HepG2 (cell line): ENCODE measurements at regions not wholly inside any gene's neighbourhood (a gene's known extent, or its start where the extent isn't known, plus 50 kb on each side); places are given as distances from the start of the nearest gene placed in this dataset.
"Not testable (repeated sequence)": the region's sequence is repeated elsewhere in the genome, so short reads cannot be mapped to it uniquely, and the experiment has no call there.

Experiments
- ATAC-seq: fragments of 200-7000 bp; cut with Tn5 transposase; 3 replicates; pipeline ENCODE4 v1.9.1; 2020; ENCODE audit warnings: mild to moderate bottlenecking, moderate library complexity
- BruUV-seq: library from RNA; stranded (reverse); fragments of 400-500 nt; replicated peaks from 2 replicates; lab custom pipeline; 2021; lab: Mats Ljungman, UMichigan
- CTCF ChIA-PET: fragments of 300-600 bp; formaldehyde crosslinking; extraction: SDS; loops from one replicate; lab custom pipeline; 2021; ENCODE audit warnings: low total read pairs, inconsistent platforms, low intra/inter-chr PET ratio; lab: Yijun Ruan, JAX
- POLR2A ChIA-PET: fragments of 350-600 bp; sonication (Branson Sonifier 250); formaldehyde crosslinking; loops from one replicate; lab custom pipeline; 2020; ENCODE audit warnings: antibody characterized with exemption, inconsistent platforms; lab: Yijun Ruan, JAX
- DNase-seq: peaks from one replicate; pipeline ENCODE4 v3.0.0-alpha.2; 2015; ENCODE audit warnings: low spot score
- FAIRE-seq: peaks from 3 replicates; lab custom pipeline; 2011; peaks lifted over from hg19 to GRCh38; lab: Jason Lieb, UNC
- H2AFZ ChIP-seq: one replicate; pipeline ENCODE4 v1.6.1; 2011; ENCODE audit warnings: low read length, inconsistent platforms
- H3K27ac ChIP-seq: fragments of 300-600 bp; 3 replicates; pipeline ENCODE4 v1.8.0; 2011; ENCODE audit warnings: mixed run types, mild to moderate bottlenecking, mixed read lengths, low read length, inconsistent platforms; ENCODE audit not compliant: insufficient read depth; ENCODE audit errors: extremely low read length
- H3K27me3 ChIP-seq, 2 experiments: fragments of 200-600 bp in 1 of 2; 2 replicates in 1 of 2; 3 replicates in 1 of 2; pipeline versions ENCODE4 v1.6.0 to v1.8.0; 2011; ENCODE audit warnings: low read length in 2 of 2, mild to moderate bottlenecking in 2 of 2, moderate library complexity in 2 of 2, inconsistent platforms in 1 of 2; ENCODE audit not compliant: insufficient read depth in 2 of 2, control insufficient read depth in 1 of 2
- H3K36me3 ChIP-seq, 2 experiments: fragments of 200-600 bp in 1 of 2; replicated peaks in 1 of 2; 2 replicates in 1 of 2; 3 replicates in 1 of 2; pipeline versions ENCODE4 v1.5.1 to v1.8.0; 2011; ENCODE audit warnings: low read length in 2 of 2, inconsistent platforms in 1 of 2; ENCODE audit not compliant: insufficient read depth in 2 of 2, control insufficient read depth in 1 of 2
- H3K4me1 ChIP-seq: 2 replicates; pipeline ENCODE4 v1.5.1; 2012; ENCODE audit warnings: low read length, inconsistent platforms; ENCODE audit not compliant: insufficient read depth
- H3K4me2 ChIP-seq: 2 replicates; pipeline ENCODE4 v1.6.0; 2011; ENCODE audit warnings: low read depth, low read length, inconsistent platforms
- H3K4me3 ChIP-seq, 3 experiments: fragments of 200-600 bp in 1 of 3; sonication (generic), shearing (Covaris generic) in 1 of 3; replicated peaks in 1 of 3; 2 replicates each; pipeline ENCODE4 v1.5.1; 2011 to 2016; ENCODE audit warnings: low read length in 3 of 3, inconsistent platforms in 2 of 3, low read depth in 2 of 3, mild to moderate bottlenecking in 2 of 3, control low read depth in 1 of 3, mixed read lengths in 1 of 3; ENCODE audit not compliant: insufficient read depth in 1 of 3
- H3K79me2 ChIP-seq: one replicate; pipeline ENCODE4 v1.6.1; 2011; ENCODE audit warnings: low read length, inconsistent platforms; ENCODE audit not compliant: insufficient read depth
- H3K9ac ChIP-seq: 2 replicates; pipeline ENCODE4 v1.6.0; 2011; ENCODE audit warnings: mild to moderate bottlenecking, low read depth, low read length, inconsistent platforms; ENCODE audit not compliant: insufficient read depth
- H3K9me3 ChIP-seq: 2 replicates; pipeline ENCODE4 v1.5.1; 2012; ENCODE audit warnings: mild to moderate bottlenecking, low read length
- H4K20me1 ChIP-seq: 2 replicates; pipeline ENCODE4 v1.6.0; 2011; ENCODE audit warnings: inconsistent platforms, mild to moderate bottlenecking, low read length, moderate library complexity; ENCODE audit not compliant: insufficient read depth
- MAFF ChIP-seq: IDR thresholded peaks from 2 replicates; pipeline ENCODE4 v1.6.1; 2011; ENCODE audit warnings: low read depth, low read length, improper control_type of control experiment
- MAFK ChIP-seq, 2 experiments: IDR thresholded peaks in 1 of 2; conservative IDR thresholded peaks in 1 of 2; 2 replicates each; pipeline ENCODE4 v1.6.1; 2011; ENCODE audit warnings: improper control_type of control experiment in 2 of 2, low read length in 2 of 2
- WGBS: methylation state at CpG from one replicate; pipeline ENCODE4 v1.1.6; 2017; ENCODE audit warnings: low lambda C conversion rate; 5-methylcytosine and 5-hydroxymethylcytosine counted together
- in situ Hi-C: cut with HindIII; loops from 2 replicates; pipeline ENCODE4 v1.10.0; 2017; ENCODE audit warnings: low pct_unique_long_range_greater_than_20kb; ENCODE audit not compliant: extremely low pct_ligation_motif_present
- intact Hi-C: fragments of 100-400 bp; cut with micrococcal nuclease; formaldehyde crosslinking; loops from one replicate; pipeline ENCODE4 v1.10.0; 2022; ENCODE audit not compliant: unreplicated experiment

DNA sequence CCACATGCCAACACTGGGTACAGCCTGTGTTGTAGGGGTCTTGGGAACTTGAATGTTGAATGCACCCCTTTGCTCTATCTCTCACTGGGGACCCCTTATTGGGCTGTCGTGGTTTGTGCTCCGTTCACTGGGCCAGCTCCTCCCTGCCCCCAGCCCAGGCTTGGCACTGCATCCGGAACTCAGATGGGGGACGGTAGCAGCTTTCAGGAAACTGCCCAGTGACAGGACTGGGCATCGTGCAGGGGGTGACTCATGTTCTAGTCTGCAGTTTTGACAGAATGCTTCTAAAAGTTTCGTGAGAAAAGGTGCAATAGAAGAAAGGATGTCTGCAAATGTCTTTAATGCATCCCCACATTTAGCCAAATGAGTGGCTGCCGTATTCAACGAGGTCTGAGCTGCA, 162.0 kb downstream of the TRIM43 start:
- 20% methylated on average over 8 of the region's 8 CpGs for WGBS
- ATAC-seq, H3K27ac ChIP-seq, POLR2A ChIA-PET, H3K36me3 ChIP-seq, in situ Hi-C loops, BruUV-seq, CTCF ChIA-PET, H3K9ac ChIP-seq, H3K27me3 ChIP-seq, H3K4me1 ChIP-seq, H3K4me3 ChIP-seq, DNase-seq, FAIRE-seq, H4K20me1 ChIP-seq, intact Hi-C loops, H3K79me2 ChIP-seq, H3K4me2 ChIP-seq, H3K9me3 ChIP-seq, H2AFZ ChIP-seq: not testable (repeated sequence)

DNA sequence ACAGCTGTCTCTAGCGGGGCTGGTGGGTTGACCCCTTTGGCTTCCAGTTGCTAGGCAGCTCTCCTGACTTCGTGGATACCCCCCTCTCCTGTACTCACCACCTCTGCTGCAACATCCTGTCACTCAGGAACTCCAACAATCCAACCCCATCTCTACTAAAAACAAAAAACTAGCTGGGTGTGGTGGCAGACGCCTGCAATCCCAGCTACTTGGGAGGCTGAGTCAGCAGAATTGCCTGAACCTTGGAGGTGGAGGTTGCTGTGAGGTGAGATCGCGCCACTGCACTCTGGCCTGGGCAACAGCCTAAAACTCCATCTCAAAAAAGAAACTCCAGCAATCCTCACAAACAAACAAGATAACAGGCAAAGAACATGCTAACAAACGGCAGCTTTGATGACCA, 162.4 kb downstream of the TRIM43 start:
- WGBS: 18% methylated on average over 6 of the region's 6 CpGs
- H3K4me2 ChIP-seq, CTCF ChIA-PET, H3K9me3 ChIP-seq, intact Hi-C loops, DNase-seq, H2AFZ ChIP-seq, in situ Hi-C loops, H4K20me1 ChIP-seq, H3K9ac ChIP-seq, BruUV-seq, H3K36me3 ChIP-seq, H3K79me2 ChIP-seq, H3K27me3 ChIP-seq, FAIRE-seq, ATAC-seq, H3K4me1 ChIP-seq, H3K27ac ChIP-seq, H3K4me3 ChIP-seq, POLR2A ChIA-PET: not testable (repeated sequence)
- TF ChIP-seq MAFK (conservative IDR thresholded peaks at IDR 0.05 in 1 of 2, IDR thresholded peaks at IDR 0.05 in 1 of 2; ENCODE audit: low read length in 2 of 2): peak; percentile 93 to 94
- TF ChIP-seq MAFF: peak; percentile 88

DNA sequence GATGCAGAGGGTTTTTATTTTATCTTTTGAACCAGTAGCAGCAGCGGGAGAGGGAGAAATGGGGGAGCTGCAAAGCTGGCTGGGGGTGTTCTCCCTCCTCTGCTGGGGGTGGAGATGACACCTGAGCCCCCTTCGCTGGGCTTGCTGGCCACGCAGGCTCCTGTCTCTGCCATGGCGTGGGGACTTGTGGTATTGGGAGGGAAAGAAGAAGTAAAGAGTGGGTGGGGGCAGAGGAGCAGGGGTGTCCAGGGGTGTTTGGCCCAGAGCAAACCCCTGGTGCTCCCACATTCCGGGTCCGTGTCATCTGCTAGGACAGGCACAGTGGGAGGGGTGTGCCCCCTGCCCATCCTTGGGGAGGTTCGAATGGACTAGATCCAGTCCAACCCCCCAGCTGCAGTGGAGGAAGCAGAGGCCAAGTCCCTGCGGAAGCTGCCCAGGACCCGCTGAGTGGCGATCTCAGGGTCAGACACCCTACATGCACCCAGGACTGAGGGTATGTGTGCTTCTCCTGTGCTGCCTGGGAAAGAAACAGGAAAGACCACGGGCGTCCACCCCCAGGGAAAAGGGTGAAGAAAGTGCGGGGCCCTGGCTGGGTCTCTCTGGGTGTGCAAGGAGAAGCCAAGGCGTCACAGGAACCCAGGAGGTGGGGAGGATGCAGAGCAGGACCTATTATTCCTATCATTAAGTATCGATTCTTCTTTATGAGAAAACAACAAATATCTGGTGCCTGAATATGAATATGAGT, 163.2 kb downstream of the TRIM43 start:
- H3K27ac ChIP-seq, H3K27me3 ChIP-seq, CTCF ChIA-PET, DNase-seq, FAIRE-seq, H3K4me1 ChIP-seq, ATAC-seq, H3K79me2 ChIP-seq, POLR2A ChIA-PET, H3K36me3 ChIP-seq, H2AFZ ChIP-seq, H4K20me1 ChIP-seq, H3K4me3 ChIP-seq, H3K4me2 ChIP-seq, intact Hi-C loops, H3K9ac ChIP-seq, BruUV-seq, H3K9me3 ChIP-seq, in situ Hi-C loops: not testable (repeated sequence)
- 22% methylated on average over 15 of the region's 15 CpGs for WGBS

DNA sequence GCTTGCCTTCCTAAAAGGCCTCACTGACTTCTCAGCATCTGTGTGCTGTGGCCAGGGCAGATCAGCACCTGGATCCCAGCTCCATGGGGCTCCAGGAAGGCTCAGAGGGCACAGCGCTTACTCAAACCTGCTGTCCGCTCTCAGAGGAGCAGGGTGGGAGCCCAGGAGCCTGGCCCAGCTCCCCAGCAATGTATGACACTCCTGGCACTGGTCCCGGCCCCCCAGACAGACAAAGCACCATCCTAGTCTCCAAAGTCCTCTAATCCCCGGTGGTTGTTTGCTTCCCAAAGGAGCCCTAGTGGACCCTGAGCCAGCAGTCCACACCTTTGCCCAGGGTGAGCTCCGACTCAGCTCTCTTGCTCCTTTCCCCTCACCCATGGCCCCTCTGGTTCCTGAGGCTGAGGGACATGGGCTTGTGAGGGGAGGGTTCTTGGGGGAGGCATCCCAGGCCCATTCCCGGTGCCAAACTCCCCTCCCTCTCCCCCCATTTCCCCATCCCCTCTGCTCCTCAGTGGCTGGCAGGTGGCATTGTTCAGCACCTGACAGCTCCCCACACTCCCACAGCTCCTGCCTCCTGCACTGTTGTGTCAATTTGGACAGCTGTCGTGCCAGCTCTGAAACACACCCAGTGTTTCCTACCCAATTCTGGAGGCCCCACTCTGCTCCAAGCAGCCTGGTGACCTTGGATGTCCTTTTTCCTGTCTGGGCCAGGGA, 164.3 kb downstream of the TRIM43 start:
- ATAC-seq: peak; percentile 31
- H3K27me3 ChIP-seq, CTCF ChIA-PET, intact Hi-C loops, DNase-seq, H3K9me3 ChIP-seq, BruUV-seq, H3K36me3 ChIP-seq, FAIRE-seq, H3K4me1 ChIP-seq, H3K79me2 ChIP-seq, POLR2A ChIA-PET, in situ Hi-C loops, H3K4me2 ChIP-seq, H3K27ac ChIP-seq, H3K4me3 ChIP-seq, H2AFZ ChIP-seq, H3K9ac ChIP-seq, H4K20me1 ChIP-seq: not testable (repeated sequence)
- 8% methylated on average over 6 of the region's 7 CpGs for WGBS
